Left hindlimb (tissue), 1 donor: ENCODE measurements at regions not wholly inside any gene's neighbourhood (a gene's known extent, or its start where the extent isn't known, plus 50 kb on each side); places are given as distances from the start of the nearest gene placed in this dataset.

Source experiments
- DNase-seq: peaks from one replicate; pipeline ENCODE4 v3.0.0-alpha.2; 2018

DNA sequence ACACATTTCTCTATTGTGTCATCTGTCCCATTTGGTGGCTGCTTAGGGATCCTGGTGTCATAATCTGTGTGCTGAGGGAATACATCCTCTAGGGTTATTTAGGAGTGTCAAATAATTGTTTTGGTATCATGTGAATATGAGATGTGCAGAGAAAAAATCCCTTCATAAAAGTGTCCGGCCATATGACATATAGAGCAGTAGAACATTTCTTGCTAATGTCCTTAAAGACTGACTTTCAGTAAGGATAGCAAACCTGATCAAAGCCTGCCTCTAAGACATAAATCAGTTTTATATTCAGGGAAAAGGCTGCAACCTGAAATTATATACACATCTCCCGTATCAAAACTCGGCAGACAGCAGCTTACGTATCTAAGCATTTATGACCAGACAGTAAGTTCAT lies 211.6 kb downstream of the ADAM29 start:
- DNase-seq = no peak

DNA sequence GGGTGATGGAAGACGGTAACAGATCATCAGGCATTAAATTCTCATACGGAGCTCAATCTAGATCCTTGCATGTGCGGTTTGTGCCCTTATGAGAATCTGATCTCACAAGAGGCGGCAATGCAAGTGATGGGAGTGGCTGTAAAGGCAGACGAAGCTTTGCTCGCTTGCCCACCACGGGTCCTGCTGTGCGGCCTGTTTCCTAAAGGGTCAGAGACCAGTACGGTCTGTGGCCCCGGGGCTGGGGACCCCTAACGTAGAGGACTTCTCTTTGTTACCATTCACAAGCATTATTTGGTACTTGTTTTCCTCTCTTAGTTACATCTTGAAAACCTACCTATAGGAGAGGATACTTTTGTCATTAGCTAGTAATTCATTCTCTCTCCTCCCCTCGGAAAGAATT lies 221.0 kb downstream of the ADAM29 start:
- DNase-seq = no peak

DNA sequence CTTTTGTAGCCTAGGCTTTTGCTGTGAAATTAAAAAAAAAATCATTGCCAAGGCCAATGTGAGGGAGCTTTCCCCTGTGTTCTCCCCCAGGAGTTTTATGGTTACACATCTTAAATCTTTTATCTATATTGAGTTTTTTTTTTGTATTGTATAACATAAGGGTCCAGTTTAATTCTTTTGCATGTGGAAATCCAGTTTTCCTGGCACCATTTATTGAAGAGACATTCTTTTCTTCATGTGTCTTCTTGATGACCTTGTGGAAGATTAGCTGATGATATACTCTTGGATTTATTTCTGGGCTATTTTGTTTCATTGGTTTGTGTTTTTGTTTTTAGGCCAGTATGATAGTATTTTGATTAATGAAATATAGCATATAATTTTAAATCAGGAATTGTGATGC lies 225.0 kb downstream of the ADAM29 start:
- no peak for DNase-seq

DNA sequence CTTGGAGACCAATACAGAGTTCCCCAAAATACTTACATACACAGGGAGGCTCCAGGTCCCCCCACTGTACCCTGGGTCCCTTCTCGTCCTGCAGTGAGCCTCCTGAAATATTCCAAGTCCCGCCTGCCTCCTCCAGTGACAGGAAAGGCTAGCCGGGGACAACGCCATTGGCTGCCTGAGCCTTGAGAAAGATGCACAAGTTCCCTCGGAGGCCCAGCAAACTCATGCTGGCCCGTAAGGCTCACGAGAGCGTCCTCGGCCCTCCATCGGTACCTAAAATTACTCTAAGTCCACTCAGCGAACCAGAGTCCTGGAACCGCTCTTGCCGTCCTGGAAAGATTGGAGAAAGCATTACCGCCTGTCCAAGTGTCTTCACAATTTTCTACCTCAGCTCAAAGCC lies 228.6 kb downstream of the ADAM29 start:
- no peak for DNase-seq

DNA sequence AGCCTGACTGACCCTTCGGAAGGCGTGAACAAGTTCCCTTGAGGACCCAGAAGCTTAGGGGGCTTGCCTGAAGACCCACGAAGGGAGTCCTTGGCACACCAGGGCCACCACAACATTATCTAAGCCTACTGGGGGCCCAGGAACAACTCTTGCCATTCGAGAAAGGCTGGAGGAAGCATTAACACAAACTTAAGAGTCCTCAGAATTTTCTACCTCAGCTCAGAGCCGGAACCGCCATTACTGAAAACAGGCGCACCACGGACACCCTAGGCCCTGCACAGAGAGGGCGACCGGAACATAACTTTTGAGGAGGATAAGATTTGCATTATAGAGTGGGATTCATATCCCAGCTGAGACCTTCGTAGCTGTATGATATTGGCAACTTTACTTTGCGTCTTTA lies 229.1 kb downstream of the ADAM29 start:
- DNase-seq = no peak

DNA sequence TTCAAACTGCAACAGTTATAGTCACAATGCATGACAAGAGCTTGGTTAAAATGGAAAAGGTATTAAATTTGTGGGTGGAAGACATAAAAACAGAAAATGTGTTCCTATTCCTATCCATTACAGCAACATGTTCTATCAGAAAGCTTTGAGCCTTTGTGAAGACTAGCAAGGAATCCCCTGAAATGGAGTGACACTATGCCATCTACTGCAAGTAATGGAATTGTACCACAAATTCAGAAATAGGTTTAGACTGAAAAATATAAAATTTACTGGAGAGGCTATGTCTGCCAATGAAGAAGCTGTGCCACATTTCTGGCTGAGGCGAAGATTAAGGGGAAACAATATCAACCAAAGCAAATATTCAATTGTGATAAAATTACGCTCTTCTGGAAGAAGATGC lies 247.9 kb downstream of the ADAM29 start:
- no peak for DNase-seq

DNA sequence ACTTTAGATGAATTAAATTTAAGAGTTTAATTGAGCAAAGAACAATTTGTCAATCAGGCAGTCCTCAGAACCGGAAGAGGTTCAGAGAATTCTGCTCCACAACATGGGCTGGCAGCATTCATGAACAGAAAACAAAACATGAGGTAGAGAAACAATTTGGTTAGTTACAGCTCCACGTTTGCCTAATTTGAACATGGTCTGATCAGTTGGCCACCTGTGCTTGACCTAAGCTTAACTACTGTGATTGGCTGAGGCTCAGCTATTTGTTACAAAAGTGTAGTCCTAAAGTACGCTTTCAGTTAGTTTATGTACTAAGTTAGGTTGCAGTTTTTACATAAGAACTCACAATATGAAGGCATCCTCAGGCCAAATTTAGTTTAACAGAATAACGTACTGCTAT lies 258.6 kb downstream of the ADAM29 start:
- no peak for DNase-seq

DNA sequence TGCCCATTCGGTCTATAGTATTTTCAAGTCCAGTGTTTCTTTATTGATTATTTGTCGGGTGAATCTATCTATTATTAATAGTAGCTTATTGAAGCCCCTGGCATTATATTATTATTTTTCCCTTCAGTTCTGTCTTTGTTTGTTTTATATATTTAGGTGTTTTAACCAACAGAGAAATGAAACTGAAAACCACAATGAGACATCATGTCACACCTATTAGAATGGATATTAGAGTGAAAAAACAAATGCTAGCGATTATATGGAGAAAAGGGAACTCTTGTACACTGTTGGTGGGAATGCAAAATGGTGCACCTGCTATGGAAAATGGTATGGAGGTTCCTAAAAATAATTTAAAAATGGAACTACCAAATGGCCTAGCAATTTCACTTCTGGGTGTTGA lies 272.5 kb downstream of the ADAM29 start:
- DNase-seq = no peak

DNA sequence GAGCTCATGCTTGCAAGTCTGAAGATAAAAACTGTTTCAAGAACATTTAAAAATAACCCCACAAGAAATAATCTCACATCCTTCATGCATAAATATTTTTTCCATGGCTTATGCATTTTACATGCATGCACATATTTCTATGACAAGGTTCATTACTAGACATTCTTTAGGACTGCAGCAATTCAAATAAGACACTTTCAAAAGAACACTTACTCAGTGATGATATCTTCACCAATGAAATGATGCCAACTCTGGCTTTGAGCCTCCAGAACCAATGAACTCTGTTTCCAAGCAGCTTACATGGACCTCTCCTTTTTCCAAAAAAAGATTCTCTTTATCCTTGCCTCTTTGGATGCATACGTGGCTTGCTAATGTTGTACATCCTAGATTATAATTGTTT lies 279.9 kb downstream of the ADAM29 start:
- DNase-seq = no peak

DNA sequence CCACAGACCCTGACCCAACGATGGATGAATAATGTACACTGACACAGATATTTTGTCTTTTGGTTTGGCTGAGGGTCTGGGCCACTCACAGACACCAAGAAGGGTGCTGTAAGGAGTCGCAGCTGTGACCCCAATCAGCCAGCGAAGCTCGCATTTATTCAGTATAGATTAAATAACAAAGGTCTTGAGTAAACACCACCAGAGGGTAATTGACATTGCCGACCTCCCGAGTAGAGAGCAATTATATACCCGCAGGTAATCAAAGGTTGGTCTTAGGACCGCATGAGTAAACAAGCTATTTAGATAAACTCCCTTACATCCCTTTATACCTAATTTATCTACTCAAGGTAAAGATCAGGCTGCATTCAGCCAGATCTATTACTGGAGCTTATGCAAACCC lies 297.1 kb downstream of the ADAM29 start:
- no peak for DNase-seq

DNA sequence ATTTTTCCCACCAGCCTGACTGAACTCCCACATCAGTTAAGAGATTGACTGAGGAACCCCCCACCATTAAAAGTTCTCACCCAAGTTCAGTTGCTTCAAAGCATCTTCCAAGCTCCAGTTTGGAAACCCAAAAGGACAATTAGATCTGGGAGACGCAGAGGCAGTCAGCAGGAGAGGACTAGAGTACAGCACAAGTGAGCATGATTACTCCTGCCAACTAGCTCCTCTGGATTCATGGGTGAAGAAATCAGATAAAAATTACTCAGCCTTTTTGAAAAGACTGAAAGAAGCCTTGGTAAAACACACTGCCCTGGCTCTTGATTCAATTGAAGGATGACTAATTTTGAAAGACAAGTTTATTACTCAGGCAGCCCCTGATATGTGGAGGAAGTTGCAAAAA lies 297.5 kb downstream of the ADAM29 start:
- no peak for DNase-seq

DNA sequence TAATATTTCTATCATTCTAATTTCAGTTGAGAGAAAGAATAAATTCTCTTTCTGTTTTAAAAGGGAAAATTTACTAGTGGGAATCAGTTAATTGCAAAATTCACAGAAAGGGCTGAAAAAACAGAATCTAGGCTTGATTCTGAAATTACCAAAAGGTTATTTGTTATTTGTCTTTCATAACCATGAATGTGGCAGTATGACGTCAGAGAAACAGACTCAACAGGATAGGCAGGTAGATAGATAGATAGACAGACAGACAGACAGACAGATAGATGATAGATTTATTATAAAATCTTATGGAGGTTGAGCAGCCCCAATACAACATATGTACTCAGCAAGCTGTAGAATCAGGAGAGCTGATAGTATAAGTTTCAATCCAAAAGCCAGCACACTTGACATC lies 311.0 kb downstream of the ADAM29 start:
- DNase-seq = no peak

DNA sequence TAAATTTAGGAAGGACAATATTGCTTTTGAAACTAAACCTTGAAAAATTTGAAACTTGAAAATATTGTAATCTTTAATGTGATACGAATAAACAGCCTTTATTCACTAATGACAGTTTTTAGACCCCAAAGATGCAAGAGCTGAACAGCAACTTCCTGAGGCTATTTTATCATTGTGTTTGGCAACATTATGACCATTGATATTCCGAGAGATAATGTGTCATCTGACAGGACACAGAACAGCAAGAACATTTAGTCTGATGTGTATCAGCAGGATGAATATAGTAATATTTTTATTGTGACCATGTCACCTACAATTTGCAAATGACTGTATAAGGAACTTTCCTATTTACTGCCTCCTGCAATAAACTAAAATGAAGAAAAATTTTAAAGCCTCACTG lies 316.0 kb downstream of the ADAM29 start:
- no peak for DNase-seq

DNA sequence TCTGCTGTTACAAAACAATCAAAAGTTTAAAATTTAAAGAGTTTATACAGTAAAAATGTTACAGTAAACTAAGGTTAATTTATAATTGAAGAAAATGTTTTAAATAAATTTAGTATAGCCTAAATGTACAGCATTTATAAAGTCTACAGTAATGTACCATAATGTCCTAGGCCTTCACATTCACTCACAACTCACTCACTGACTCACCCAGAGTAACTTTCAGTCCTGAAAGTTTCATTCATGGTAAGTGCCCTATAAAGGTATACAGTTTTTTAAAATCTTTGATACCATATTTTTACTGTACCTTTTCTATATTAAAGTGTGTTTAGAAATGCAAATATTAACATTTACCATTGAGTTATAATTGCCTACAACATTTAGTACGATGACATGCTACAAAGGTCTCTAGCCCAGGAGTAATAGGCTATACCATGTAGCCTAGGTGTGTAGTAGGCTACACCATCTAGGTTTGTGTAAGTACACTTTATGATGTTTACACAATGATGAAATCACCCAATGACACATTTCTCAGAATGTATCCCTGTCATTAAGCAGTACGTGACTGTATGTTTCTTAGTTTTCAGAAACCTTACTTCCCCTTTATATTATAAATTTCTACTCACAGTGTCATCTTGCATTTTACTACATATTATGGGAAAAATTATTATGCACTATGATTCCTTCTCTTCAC lies 320.8 kb downstream of the ADAM29 start:
- DNase-seq = no peak

DNA sequence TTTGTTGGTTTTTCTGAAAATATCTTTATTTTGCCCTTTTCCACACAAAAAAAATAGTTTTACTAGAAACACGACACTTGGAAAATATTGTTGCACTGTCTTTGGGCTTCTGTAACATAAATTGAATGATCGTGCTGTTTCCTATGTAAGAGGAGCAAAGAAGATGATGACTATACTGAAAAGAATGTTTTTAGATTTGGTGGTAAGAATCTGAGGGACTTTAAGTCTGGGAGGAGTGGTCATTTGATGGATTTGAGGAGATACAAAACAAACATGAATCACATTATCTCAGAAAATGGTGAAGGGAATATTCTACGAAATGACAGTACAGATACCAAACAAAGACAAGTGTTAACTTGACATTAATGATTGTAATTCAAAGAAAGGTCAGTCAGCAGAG lies 328.8 kb downstream of the ADAM29 start:
- DNase-seq = no peak

DNA sequence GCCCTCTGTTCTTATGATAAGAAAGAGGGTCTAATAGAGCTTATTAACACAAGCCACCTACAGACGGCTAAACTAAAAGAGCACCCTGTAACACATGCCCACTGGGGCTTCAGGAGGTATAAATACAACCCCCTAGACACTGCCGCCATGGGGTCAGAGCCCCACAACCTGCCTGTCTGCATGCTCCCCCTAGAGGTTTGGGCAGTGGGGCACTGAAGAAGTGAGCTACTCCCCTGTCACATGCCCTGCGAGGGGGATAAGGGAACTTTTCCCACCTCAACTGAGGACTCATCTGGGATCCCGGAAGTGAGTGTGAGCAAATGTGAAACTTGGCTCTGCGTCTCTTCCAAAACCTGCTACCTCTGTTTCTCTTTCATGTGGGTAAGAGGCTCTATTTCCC lies 334.5 kb downstream of the ADAM29 start:
- no peak for DNase-seq

DNA sequence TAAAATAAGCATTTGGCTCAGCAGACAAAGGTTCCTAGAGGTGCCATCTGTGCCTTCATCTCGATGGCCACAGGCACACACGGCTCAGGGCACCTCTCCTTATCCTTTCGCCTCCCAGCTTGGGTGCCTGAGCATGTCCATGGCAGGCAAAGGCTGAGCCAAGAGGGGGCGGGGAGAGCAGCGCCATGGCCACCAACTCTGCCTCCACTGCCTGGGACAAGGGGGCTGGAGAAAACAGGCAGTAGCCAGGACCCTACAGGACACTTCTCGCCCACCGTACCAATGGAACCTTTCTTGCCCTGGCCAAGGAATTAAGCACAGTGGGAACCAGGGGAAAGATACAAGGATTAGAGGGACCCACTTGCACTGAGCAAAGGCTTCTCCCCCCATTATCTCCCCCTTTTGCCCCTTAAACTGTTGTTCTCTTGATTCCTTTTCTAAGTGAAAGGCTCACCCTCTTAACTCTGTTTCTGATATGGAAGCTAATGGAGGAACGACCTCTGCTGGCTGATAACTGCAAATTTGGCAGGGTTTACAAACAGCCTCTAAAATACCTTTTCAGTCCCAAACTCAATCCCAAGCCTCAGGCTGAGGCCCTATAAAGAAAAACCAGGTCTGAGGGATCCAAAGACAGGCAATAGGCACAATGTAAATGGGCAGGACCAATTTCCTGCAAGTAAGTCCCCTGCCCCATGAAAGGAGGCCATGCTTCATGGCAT lies 335.2 kb downstream of the ADAM29 start:
- DNase-seq = no peak

DNA sequence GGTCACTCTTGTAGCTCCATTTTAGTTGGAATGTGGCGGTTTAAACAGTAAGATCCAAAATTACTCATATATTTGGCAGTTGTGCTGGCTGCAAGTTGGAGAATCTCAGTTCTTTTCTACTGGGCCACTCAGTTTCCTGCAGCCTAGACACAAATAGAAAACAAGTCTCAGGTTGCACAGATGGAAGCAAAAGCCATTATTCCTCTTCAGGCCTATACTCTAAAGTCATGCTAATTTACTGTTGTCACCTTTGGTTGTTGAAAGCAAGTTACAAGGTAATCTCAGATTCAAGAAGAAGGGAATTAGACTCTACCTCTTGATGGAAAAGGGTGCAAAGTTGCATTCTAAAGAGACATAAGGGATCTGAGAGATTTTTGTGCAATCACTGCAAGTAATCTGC lies 345.4 kb downstream of the ADAM29 start:
- no peak for DNase-seq

DNA sequence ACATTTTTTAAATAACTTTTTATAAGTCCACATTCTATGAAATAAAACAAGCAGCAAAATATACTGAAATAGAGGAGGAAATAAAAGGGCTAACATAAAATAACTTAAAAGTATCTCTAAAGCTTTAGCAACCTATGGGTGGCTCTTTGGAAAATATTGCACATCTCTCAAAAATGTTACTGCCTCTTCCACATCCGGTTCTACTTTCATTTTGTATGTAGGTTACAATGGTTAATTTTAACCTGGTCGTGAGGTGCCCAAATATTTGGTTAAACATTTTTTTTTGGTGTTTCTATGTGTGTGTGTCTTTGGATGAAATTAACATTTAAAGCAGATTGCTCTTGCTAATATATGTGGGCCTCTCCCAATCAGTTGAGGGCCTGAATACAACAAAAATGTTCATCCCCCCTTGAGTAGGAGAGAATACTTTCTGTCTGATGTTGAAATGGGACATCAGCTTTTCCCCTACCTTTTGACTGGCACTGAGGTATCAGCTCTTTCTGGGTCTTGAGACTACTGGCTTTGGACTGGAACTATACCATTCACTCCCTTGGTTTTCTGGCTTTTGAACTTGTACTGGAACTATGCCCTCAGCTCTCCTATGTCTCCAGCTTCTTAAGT lies 353.0 kb downstream of the ADAM29 start:
- no peak for DNase-seq

DNA sequence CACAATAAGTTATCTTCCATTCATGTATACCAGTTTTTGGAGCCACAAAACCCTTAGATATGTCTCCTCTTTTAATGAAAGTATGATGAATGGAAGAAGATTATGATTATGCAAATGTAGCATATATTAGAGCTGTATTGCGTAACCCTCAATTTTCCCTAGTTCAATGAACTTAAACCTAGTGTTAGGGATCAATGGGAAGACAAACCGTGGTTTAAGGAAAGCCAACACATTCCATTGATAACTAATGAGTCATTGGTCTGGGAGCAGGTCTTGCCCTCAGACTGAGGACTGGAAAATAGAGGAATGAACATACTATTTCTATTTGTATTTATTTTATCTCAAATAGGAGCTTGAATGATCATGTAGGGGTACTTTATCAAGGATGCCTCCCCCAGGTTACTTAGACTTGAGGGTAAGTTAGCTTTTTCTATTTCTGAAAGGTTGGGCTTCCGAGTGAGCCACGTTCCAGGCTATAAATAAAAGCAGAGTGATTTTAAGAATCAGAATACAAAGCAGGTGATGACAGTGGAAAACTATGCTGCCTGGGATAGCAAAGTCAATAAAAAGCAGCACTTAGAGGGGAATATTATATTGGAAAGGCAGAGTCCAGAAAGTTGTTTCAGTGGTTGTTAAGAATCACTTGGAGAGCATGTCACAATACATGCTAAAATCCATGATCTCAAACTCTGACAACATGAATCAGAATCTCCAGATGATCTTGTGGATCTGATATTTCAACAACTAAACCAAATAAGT lies 356.0 kb downstream of the ADAM29 start:
- no peak for DNase-seq

DNA sequence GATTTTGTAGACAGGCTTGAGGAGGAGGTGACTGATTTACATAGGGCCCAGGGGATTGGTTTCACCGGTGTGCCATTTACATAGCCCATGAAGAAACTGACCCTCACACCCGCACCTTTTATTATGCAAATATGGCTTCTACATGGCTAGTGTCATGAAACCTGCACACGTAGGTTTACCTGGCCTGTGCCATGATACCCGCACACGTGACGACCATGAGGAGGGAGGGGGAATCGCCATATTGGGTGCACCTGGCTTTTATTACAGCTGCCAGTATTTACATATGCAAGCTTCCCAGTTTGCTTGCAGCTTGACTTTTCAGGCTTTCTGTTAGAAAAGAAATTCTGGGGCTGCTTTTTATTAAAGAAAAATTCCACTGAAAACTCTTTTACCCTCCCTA lies 359.7 kb downstream of the ADAM29 start:
- DNase-seq = no peak

DNA sequence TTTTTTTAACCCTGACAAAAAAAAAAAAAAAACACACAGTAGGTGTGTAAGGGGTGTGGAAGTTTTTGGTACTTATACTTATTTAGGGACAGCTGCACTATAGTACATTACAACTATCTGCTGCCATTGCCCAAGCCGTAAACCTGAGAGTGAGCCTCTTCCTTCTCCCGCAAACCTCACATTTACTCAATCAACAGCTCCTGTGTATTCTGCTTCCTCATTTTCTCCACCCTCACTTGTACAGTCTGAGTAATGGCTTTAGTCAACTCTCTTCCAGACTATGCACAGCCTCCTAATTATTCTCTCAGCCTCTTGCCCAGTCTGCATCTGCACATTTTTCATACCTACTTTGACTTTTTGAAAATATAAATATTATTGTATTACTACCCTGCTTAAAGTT lies 362.0 kb downstream of the ADAM29 start:
- no peak for DNase-seq

DNA sequence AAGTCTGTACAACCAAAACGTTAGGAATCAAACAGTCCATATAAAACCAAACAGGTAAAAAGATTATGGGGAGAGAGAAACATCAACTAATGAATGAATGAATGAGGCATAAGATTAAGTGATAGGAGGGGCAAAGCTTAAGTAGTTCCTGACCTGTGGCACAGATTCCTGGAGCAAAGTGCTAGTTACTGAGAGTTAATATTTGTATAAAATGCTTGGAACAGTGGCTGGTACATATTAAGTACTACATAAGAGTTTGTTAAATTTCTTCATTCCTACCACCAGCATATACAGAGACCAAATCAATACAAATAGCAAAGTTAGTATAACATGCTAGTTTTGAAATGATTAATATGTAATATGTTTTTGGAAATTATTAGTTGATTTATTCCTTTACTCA lies 363.7 kb downstream of the ADAM29 start:
- no peak for DNase-seq

DNA sequence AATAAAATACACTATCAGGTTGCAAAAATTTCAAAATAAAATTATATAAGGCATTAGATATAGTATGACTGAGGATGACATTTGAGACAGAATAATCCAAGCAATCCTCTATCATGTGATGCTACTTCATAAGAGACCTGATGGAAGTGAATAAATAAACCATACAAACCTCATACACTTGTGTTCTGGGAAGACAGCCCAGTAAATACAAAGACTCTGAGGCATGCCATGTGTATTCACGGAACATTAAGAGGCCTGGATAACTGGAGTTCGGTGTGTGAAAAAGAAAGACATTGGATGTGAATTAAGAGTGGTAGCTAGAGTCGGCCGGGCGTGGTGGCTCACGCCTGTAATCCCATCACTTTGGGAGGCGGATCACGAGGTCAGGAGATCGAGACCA lies 364.2 kb downstream of the ADAM29 start:
- DNase-seq = no peak
